Posterior cingulate gyrus (tissue), 11 donors: ENCODE measurements at regions not wholly inside any gene's neighbourhood (a gene's known extent, or its start where the extent isn't known, plus 50 kb on each side); places are given as distances from the start of the nearest gene placed in this dataset.
"Not testable (repeated sequence)": the region's sequence is repeated elsewhere in the genome, so short reads cannot be mapped to it uniquely, and the experiment has no call there.

Experiments
- DNase-seq, 10 donors: peaks; one replicate each; pipeline versions ENCODE4 v3.0.0 to v3.0.0-alpha.2; 2020 to 2021; ENCODE audit warnings: mixed read lengths in 3 of 10
- intact Hi-C: fragments of 100-400 bp; cut with DNase I; formaldehyde crosslinking; loops from one replicate; pipeline ENCODE4 v1.15.1; 2023

- DNase-seq, result peak in 5 of 10 donors; percentile 39 to 91 (median 54)
- intact Hi-C loops, result no loop called here
Observed at GRCh38 chr19:30692181-30692811, 320.1 kb downstream of the ZNF536 start.

DNA sequence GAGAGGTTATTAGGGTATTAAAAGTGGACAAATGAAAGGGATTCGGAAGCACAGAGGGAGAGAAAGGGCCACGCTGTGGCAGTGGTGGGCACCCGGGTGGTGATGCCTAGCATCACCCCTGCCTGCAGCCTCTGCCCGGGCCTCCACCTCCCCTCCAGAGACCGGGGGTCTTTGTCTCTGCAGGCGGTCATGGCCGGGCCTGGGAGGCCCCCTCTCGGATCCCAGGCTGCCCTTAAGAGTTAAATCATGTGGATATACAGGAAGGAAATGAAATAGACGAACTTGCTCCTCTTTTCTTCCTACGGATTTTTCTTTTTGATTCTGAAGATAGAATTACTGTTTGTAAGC, 319.6 kb downstream of the ZNF536 start:
- intact Hi-C loops, result no loop called here
- no peak for DNase-seq

GRCh38 chr19:30690935-30691818, 319.0 kb downstream of the ZNF536 start:
- DNase-seq, result no peak
- intact Hi-C loops, result no loop called here

- no peak for DNase-seq
- intact Hi-C loops, result no loop called here
Observed at GRCh38 chr19:30690525-30690924, 318.3 kb downstream of the ZNF536 start.

GRCh38 chr19:30689474-30689873, 317.3 kb downstream of the ZNF536 start:
- no peak for DNase-seq
- intact Hi-C loops, result loop anchor here (5.0 to 10.0 kb wide), 2 partner anchors 1353 to 1885 kb away; no protein-coding TSS in a partner anchor

DNA sequence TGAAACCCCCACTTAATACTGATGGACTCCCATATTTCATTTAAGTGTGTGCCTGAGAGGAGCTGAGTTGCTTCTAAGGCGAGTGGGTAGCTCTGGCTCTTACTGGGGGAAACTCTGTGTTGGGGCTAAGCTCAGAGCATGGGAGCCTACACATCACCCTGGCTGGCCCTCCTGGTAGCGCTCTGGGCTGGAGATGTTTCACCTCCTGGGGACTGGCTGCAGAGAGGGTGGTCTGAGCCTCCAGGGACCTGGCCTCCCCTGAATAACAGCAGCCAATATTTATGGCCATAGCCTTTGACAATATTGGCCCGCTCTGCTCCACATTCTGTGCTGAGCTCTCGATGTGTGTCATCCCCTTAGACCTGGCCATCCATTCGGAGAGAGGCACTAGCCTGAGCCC, 316.5 kb downstream of the ZNF536 start:
- intact Hi-C loops, result loop anchor here (5.0 to 10.0 kb wide), 2 partner anchors 1354 to 1886 kb away; no protein-coding TSS in a partner anchor
- no peak for DNase-seq

GRCh38 chr19:30686826-30687566, 314.8 kb downstream of the ZNF536 start:
- intact Hi-C loops, result loop anchor here (5.0 to 10.0 kb wide), 2 partner anchors 1355 to 1888 kb away; no protein-coding TSS in a partner anchor
- peak in 1 of 10 donors; percentile 8 for DNase-seq

GRCh38 chr19:30686176-30686820, 314.1 kb downstream of the ZNF536 start:
- intact Hi-C loops, result loop anchor here (5.0 to 10.0 kb wide), 2 partner anchors 1356 to 1889 kb away; no protein-coding TSS in a partner anchor

DNA sequence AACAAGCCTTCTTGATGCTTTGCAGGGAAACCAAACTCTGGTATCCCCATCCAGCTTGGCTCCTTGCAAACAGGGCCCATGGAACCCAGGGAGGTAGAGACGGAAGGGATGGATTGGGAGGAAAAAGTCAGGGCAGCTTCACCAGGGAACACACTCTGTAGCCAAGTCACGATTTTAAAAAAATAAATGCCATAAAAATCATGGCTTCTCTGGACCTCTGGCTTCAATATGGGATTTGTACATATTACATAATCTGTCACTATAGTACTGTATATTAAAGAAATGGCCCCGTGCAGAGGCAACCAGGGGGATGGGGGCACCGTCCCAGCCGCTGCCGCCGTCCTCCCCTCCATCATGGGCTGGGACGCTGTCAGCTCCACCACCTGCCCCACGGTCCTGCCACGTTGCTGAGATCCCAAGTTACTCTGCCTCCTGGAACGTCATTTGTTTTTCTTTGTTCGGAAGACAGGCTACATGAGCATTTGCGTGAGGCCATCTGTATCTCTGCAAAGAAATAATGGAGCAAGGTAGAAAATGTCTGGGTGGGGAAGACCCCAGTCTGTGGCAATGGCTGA, 313.3 kb downstream of the ZNF536 start:
- intact Hi-C loops, result loop anchor here (5.0 to 10.0 kb wide), 2 partner anchors 1357 to 1889 kb away; no protein-coding TSS in a partner anchor
- no peak for DNase-seq

More at GRCh38 chr19:30686176-30686820, 314.1 kb downstream of the ZNF536 start:
- peak in 1 of 10 donors; percentile 83 for DNase-seq

DNA sequence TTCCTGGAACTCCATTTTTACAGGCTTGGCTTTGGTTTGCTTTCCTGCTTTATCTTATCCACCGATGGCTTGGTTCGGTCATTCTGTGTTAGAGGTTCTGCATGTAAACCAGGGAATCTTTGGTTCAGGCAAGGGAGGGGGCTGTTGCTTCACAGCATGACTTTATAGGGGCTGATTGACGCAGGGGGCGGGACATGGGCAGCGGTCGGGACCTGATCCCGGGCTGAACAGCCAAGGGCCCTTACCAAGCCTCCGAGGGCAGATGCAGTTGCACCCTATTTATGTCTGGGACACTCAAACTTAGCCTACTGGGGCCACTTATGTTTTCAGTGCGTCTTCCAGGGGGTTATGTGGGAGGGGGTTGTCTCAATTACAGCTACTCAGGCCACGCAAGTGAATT, 312.4 kb downstream of the ZNF536 start:
- DNase-seq, result no peak
- intact Hi-C loops, result loop anchor here (5.0 to 10.0 kb wide), 3 partner anchors 1358 to 1890 kb away; no protein-coding TSS in a partner anchor

DNA sequence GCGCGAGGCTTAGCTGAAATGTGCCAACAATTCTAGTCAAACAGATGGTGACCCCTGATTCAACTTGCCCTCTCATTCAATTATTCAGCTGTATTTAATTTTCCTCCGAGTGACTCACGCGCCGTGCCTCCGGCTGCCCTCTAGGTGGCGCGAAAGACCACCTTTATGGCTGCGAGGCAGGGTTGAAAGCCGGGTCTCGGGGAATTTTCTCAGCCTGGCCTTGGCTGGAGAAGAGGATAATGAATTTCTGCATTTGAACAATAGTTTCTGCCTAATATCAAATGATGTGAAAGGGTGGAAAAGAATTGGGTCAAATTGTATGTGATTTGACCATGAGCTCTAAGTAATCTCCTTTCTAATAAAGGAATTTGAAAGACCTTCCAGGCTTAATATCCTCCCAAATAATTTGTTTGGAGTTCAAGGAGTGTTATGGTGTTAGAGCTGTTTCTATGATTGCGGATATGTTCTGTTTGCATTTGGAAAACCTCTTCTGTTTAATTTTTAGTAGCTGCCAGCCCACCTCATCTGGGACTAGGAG, 310.9 kb downstream of the ZNF536 start:
- intact Hi-C loops, result loop anchor here (2.0 to 10.0 kb wide), 3 partner anchors 666 to 1892 kb away; partner anchors contain the start of gene TSHZ3

GRCh38 chr19:30682146-30682998, 310.2 kb downstream of the ZNF536 start:
- DNase-seq, result no peak
- intact Hi-C loops, result loop anchor here (2.0 to 10.0 kb wide), 3 partner anchors 666 to 1892 kb away; partner anchors contain the start of gene TSHZ3

More for the DNA sequence above, 310.9 kb downstream of the ZNF536 start:
- DNase-seq, result peak; percentile 58 to 97 (median 82)

GRCh38 chr19:30681162-30682100, 309.2 kb downstream of the ZNF536 start:
- no peak for DNase-seq
- intact Hi-C loops, result loop anchor here (2.0 to 10.0 kb wide), 3 partner anchors 667 to 1893 kb away; partner anchors contain the start of gene TSHZ3

DNA sequence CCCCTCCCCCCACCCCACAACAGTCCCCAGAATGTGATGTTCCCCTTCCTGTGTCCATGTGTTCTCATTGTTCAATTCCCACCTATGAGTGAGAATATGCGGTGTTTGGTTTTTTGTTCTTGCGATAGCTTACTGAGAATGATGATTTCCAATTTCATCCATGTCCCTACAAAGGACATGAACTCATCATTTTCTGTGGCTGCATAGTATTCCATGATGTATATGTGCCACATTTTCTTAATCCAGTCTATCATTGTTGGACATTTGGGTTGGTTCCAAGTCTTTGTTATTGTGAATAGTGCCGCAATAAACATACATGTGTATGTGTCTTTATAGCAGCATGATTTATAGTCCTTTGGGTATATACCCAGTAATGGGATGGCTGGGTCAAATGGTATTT, 308.2 kb downstream of the ZNF536 start:
- DNase-seq, result not testable (repeated sequence)
- intact Hi-C loops, result loop anchor here (5.0 to 10.0 kb wide), 2 partner anchors 1542 to 1894 kb away; no protein-coding TSS in a partner anchor

GRCh38 chr19:30679789-30680188, 307.6 kb downstream of the ZNF536 start:
- intact Hi-C loops, result loop anchor here (5.0 to 10.0 kb wide), 2 partner anchors 1543 to 1895 kb away; no protein-coding TSS in a partner anchor
- no peak for DNase-seq

DNA sequence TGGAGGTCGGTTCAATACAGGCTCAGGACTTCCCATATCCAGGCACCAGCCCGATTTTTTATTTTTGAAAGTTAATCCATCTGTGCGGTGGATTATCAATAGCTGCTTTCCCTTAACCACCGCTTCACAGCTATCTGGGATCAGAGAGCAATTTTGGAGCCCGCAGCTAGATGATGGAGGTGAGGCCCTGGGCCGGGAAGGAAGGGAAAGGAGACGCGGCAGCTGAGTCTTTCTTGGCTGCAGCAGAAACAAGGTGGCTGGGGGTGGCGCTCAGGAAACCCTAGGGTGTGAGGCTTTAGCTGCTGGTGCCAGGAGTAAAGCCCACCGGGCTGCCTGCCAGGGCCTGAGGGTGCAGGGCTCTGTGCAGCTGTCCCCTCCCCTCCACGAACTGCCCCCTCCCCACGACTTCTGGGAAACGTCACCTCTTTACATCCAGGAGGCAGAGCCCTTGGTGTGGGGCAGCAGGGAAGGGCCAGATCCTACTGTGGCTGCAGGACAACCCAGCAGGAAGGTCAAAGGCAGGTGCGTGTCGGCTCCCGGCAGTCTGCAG, 307.0 kb downstream of the ZNF536 start:
- intact Hi-C loops, result no loop called here
- no peak for DNase-seq

DNA sequence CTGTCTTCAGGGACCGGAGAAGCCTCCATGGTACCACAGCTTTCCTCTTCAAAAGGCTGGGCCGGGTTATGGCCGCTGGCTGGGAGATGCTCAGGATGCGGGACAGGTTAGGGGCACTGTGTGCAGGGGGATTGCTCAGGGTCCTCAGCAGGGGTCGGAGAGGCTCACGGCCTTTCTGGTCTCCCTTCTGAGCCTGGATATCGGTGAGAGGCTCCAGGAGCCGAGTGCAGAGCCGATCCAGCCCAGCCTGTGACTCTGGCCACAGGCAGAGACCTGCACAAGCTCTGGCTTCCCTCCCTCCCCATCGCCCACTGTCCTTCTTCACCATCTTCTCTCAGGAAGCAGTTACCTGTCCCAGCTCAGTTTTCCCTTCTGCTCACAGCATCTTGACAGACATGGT, 306.0 kb downstream of the ZNF536 start:
- no peak for DNase-seq
- intact Hi-C loops, result no loop called here
